GM12865 (cell line): ENCODE measurements at regions not wholly inside any gene's neighbourhood (a gene's known extent, or its start where the extent isn't known, plus 50 kb on each side); places are given as distances from the start of the nearest gene placed in this dataset.

Experiments used
- DNase-seq: peaks from one replicate; pipeline ENCODE4 v3.0.0; 2010; ENCODE audit warnings: low read depth
- H3K4me3 ChIP-seq: 2 replicates; pipeline ENCODE4 v1.5.1; 2011; ENCODE audit warnings: mild to moderate bottlenecking, low read depth, low read length, control low read depth
- CTCF ChIP-seq: IDR thresholded peaks from 2 replicates; pipeline ENCODE4 v1.5.1; 2011; ENCODE audit warnings: low read length, control low read depth, low read depth, inconsistent platforms; ENCODE audit not compliant: insufficient read depth; ENCODE audit errors: missing control alignments

DNA sequence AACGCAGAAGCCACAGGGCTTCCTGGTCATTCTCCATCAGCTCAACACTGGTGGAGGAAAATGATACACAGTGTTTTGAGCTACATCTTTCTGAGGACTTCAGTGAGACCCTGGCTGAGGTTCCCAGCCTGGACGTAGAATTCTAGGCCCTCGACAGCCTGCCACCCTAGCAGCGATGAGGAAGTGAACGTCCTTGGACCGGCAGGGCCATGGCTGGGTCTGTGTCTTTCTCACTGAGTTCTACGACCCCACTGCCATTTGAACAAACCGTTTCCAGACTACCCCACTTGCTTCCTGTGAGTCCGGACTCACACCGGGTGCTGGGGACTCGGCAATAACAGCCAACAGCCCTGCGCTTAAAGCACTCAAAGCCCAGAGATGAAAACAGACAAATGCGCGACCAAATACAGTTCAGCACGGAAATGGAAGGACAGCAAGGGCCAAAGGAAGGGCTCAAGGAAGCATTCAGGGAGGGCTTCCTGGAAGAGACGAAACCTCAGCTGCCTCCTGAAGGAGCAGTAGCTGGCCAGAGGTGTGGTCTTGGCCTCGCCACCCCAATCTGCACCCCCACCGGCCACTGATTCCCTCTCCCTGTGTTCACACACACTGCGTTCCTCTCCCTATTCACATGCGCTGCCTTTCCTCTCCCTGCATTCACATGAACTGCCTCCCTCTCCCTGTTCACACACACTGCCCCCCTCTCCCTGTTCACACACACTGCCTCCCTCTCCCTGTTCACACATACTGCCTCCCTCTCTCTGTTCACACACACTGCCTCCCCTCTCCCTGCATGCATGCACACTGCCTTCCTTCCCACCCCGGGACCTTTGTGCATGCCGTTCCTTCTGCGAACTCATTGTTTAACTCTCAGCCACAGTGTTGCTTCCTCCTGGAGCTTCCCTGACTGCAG lies 136.3 kb upstream of the PRR20G start:
- no peak overlapping the region for H3K4me3 ChIP-seq
- TF ChIP-seq CTCF: no peak
- DNase-seq: no peak

GRCh38 chr3:127422663-127423375 lies 135.0 kb upstream of the PRR20G start:
- DNase-seq: no peak

GRCh38 chr3:127421943-127422662 lies 134.3 kb upstream of the PRR20G start:
- DNase-seq: no peak
- no peak overlapping the region for H3K4me3 ChIP-seq
- no peak for TF ChIP-seq CTCF

More at GRCh38 chr3:127422663-127423375, 135.0 kb upstream of the PRR20G start:
- no peak for TF ChIP-seq CTCF
- no peak overlapping the region for H3K4me3 ChIP-seq

DNA sequence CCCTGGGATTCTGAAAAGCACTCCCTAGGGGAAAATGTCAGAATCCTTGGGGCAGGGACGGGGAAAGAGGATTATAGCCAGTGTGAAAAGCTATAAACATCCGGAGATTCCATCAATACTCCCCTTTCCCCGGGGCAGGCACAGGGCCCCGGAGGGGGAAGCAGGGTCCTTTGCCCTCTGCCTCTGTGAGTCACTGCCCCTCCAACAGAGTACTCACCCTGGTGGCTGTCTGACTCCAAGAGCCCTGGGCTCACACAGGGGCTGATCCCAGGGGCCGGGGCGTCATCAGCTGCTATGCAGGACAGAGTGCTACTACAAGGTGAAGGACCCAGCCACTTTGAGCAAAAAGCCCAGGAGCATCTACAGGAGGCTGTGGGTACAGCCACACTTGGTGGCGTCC lies 133.0 kb upstream of the PRR20G start:
- TF ChIP-seq CTCF: no peak
- no peak for DNase-seq
- H3K4me3 ChIP-seq: no peak overlapping the region

GRCh38 chr3:127419641-127420553 lies 132.1 kb upstream of the PRR20G start:
- H3K4me3 ChIP-seq: no peak overlapping the region
- no peak for DNase-seq
- TF ChIP-seq CTCF: no peak

GRCh38 chr3:127419182-127419581 lies 131.3 kb upstream of the PRR20G start:
- no peak for DNase-seq
- H3K4me3 ChIP-seq: no peak overlapping the region
- TF ChIP-seq CTCF: no peak
